ENCODE measurements at regions not wholly inside any gene's neighbourhood (a gene's known extent, or its start where the extent isn't known, plus 50 kb on each side); places are given as distances from the start of the nearest gene placed in this dataset.

DNA sequence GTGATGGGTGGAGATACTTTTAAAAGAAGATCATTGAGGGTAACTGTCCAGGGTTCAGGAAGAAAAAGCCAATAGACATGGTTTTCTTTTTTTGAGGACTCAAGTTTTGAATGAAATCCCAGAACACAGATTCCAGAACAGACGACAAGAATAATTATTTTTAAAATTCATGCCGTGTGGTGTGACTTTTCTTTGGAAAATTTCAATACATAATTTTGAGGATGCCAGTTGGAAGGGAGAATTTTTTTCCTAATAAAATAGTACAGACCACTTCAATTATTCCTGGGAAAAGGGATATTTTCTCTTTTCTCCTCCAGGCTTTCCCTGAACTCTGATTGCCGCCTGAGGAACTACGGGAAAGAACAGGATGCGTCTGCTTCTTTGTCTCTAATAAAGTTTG lies 951.4 kb downstream of the KCNMA1 start:
- H3K27ac ChIP-seq (ENCODE audit: low read length): no peak overlapping the region
- ChIA-PET POLR2A (ENCODE audit: unreplicated experiment) (no interaction called here), CTCF (no interaction called here)
- ATAC-seq (no peak), DNase-seq (no peak)
- no peak for TF ChIP-seq EZH2phosphoT487 (IDR thresholded peaks at IDR 0.05; ENCODE audit: borderline replicate concordance, low read length)
- TF ChIP-seq CTCF (conservative IDR thresholded peaks at IDR 0.05; ENCODE audit: low read depth, low read length): no peak
- TF ChIP-seq EZH2 (IDR thresholded peaks at IDR 0.05; ENCODE audit: low read length, unreplicated experiment): no peak
- no peaks in the 10 kb centered on the region for H4K20me1 ChIP-seq (ENCODE audit: low read length)
- H3K4me3 ChIP-seq (ENCODE audit: low read length): no peak overlapping the region
- no peaks in the 10 kb centered on the region for H3K79me2 ChIP-seq (ENCODE audit: low read length)
- peaks cover 7% of the 10 kb centered on the region for H3K9me3 ChIP-seq (ENCODE audit: low read length)
- no peak overlapping the region for H3K4me2 ChIP-seq (ENCODE audit: low read length)
- H3K4me1 ChIP-seq (ENCODE audit: insufficient read depth, low read length): no peaks in the 10 kb centered on the region
- no peak overlapping the region for H3K9ac ChIP-seq (ENCODE audit: low read length)
- H2AFZ ChIP-seq (ENCODE audit: low read length): no peak overlapping the region
- H3K36me3 ChIP-seq (ENCODE audit: low read depth, low read length): no peaks in the 10 kb centered on the region
- BruUV-seq (replicated peaks): no TSS peak
- peaks cover 26% of the 10 kb centered on the region for H3K27me3 ChIP-seq (ENCODE audit: low read length)
- no peaks in the 10 kb centered on the region for H3K9me2 ChIP-seq (replicated peaks; ENCODE audit: low read length)
- H3F3A ChIP-seq (ENCODE audit: low read length, unreplicated experiment): no peaks in the 10 kb centered on the region
- intact Hi-C loops (cut with micrococcal nuclease): loop anchor here (5.0 kb wide), 1 partner anchor 56 kb away; no protein-coding TSS in a partner anchor

DNA sequence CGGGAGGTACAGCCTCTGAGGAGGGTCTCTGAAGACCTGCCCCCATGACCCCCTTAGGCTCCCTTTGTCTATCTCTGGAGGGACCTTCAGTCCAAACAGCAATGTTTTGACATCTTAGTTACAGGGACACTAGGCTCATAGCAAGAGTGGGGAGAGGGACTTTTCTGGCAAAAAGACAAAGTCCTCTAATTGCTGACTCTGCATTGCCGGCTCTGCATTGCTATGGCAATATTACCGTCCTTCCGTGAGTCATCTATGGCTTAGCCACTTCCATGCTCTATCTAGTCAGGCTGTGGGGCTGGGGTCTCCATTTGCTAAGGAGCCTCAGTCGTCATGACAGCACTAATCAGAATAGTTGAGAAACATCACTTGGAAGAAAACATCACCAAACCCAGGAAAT lies 952.6 kb downstream of the KCNMA1 start:
- DNase-seq: no peak
- intact Hi-C loops (cut with micrococcal nuclease): loop anchor here (5.0 kb wide), 1 partner anchor 57 kb away; no protein-coding TSS in a partner anchor
- POLR2A ChIA-PET (ENCODE audit: unreplicated experiment): no interaction called here

More for the DNA sequence above, 952.6 kb downstream of the KCNMA1 start:
- Histone ChIP-seq H3K9me2 (replicated peaks; ENCODE audit: low read length) (no peaks in the 10 kb centered on the region), H3K9ac (ENCODE audit: low read length) (no peak overlapping the region), H3K36me3 (ENCODE audit: low read depth, low read length) (no peaks in the 10 kb centered on the region), H3K27ac (ENCODE audit: low read length) (no peak overlapping the region), H3K4me1 (ENCODE audit: insufficient read depth, low read length) (no peaks in the 10 kb centered on the region), H3K4me3 (ENCODE audit: low read length) (no peak overlapping the region), H2AFZ (ENCODE audit: low read length) (no peak overlapping the region), H3K9me3 (ENCODE audit: low read length) (peaks cover 2% of the 10 kb centered on the region; the same call in 1 of the 2 replicates), H4K20me1 (ENCODE audit: low read length) (no peaks in the 10 kb centered on the region), H3K4me2 (ENCODE audit: low read length) (no peak overlapping the region), H3K27me3 (ENCODE audit: low read length) (peaks cover 34% of the 10 kb centered on the region), H3K79me2 (ENCODE audit: low read length) (no peaks in the 10 kb centered on the region), H3F3A (ENCODE audit: low read length, unreplicated experiment) (no peaks in the 10 kb centered on the region)
- BruUV-seq (replicated peaks): no TSS peak
- ATAC-seq: no peak
- CTCF ChIA-PET: no interaction called here
- TF ChIP-seq EZH2 (IDR thresholded peaks at IDR 0.05; ENCODE audit: low read length, unreplicated experiment) (no peak), CTCF (conservative IDR thresholded peaks at IDR 0.05; ENCODE audit: low read depth, low read length) (no peak), EZH2phosphoT487 (IDR thresholded peaks at IDR 0.05; ENCODE audit: borderline replicate concordance, low read length) (no peak)
